Esophagus muscularis mucosa (tissue), 4 donors: ENCODE measurements at regions not wholly inside any gene's neighbourhood (a gene's known extent, or its start where the extent isn't known, plus 50 kb on each side); places are given as distances from the start of the nearest gene placed in this dataset.

Experiments
- DNase-seq: peaks from one replicate; pipeline ENCODE4 v3.0.0-alpha.2; 2017; ENCODE audit errors: extremely low spot score
- H3K27ac ChIP-seq, 4 donors: fragments of 200-600 bp; sonication (generic); replicated peaks in 1 of 4; 1 replicate in 3 of 4; 2 replicates in 1 of 4; pipeline ENCODE4 v1.5.1; 2016 to 2019; ENCODE audit warnings: mild to moderate bottlenecking in 1 of 4
- H3K27me3 ChIP-seq, 4 donors: fragments of 200-600 bp; sonication (generic); one replicate each; pipeline versions ENCODE4 v1.5.1 to v1.6.0; 2016 to 2019
- H3K36me3 ChIP-seq, 4 donors: fragments of 200-600 bp; sonication (generic); one replicate each; pipeline ENCODE4 v1.5.1; 2016 to 2019
- H3K4me1 ChIP-seq, 4 donors: fragments of 200-600 bp; sonication (generic); one replicate each; pipeline ENCODE4 v1.5.1; 2016 to 2019
- H3K4me3 ChIP-seq, 4 donors: fragments of 200-600 bp; sonication (generic); 1 replicate in 2 of 4; 2 replicates in 2 of 4; pipeline ENCODE4 v1.5.1; 2016 to 2019; ENCODE audit warnings: mild to moderate bottlenecking in 4 of 4, moderate library complexity in 1 of 4
- H3K9me3 ChIP-seq, 4 donors: fragments of 200-600 bp; sonication (generic); 1 replicate in 3 of 4; 2 replicates in 1 of 4; pipeline ENCODE4 v1.5.1; 2016 to 2019
- EP300 ChIP-seq: sonication (generic); formaldehyde crosslinking; IDR thresholded peaks from one replicate; pipeline ENCODE4 v1.6.1; 2017; ENCODE audit warnings: antibody characterized with exemption
- POLR2A ChIP-seq: fragments of 450-650 bp; IDR thresholded peaks from one replicate; pipeline ENCODE4 v1.6.1; 2017; ENCODE audit warnings: antibody characterized with exemption, moderate library complexity, mild to moderate bottlenecking, low read depth
- POLR2AphosphoS5 ChIP-seq, 2 donors: sonication (generic); formaldehyde crosslinking; IDR thresholded peaks; one replicate each; pipeline ENCODE4 v1.6.1; 2017; ENCODE audit warnings: antibody characterized with exemption in 2 of 2
- WGBS: methylation state at CpG from one replicate; pipeline ENCODE4 v1.1.5; 2018; 5-methylcytosine and 5-hydroxymethylcytosine counted together
- intact Hi-C: fragments of 100-400 bp; cut with DNase I; formaldehyde crosslinking; loops from one replicate; pipeline ENCODE4 v1.15.1; 2023
- small RNA-seq, 3 donors: library from RNA; depleted of rRNA; stranded (forward); fragments of <200 nt; gene quantifications; one replicate each; pipeline ENCODE3, GENCODE V24; 2016
- TF ChIP-seq, protein P1 (sequence below), 3 experiments: fragments of 200-600 bp in 2 of 3; fragments of 450-650 bp in 1 of 3; sonication (generic) in 2 of 3; IDR thresholded peaks; one replicate each; pipeline ENCODE4 v1.5.1; 2017 to 2019; ENCODE audit warnings: antibody characterized with exemption in 3 of 3, mild to moderate bottlenecking in 2 of 3, moderate library complexity in 1 of 3

DNA sequence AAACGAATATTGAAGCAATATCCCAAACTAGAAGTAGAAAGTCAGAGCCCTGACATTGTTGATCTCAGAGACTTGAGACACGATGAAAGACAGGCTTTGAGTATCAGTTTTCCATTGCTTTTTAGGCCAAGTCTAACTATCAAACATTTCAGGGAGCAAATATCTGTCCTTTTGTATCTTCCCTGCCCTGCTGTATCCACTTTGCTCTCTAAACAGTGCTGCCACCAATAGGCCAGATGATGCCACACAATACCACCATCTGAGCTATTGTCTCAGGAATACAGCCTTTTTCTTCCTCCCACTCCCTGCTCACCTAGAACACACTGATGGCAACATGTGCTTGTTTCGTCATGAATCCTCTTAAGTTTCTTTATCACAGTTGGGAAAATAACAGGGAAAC is 62.6 kb upstream of the SPAG17 start:
- H3K27ac ChIP-seq: no peak overlapping the region
- H3K36me3 ChIP-seq: no peaks in the 10 kb centered on the region
- H3K9me3 ChIP-seq: no peaks in the 10 kb centered on the region
- H3K4me3 ChIP-seq: no peak overlapping the region
- 75% methylated on average over 3 of the region's 3 CpGs for WGBS
- intact Hi-C loops: no loop called here
- TF ChIP-seq, protein P1, sequence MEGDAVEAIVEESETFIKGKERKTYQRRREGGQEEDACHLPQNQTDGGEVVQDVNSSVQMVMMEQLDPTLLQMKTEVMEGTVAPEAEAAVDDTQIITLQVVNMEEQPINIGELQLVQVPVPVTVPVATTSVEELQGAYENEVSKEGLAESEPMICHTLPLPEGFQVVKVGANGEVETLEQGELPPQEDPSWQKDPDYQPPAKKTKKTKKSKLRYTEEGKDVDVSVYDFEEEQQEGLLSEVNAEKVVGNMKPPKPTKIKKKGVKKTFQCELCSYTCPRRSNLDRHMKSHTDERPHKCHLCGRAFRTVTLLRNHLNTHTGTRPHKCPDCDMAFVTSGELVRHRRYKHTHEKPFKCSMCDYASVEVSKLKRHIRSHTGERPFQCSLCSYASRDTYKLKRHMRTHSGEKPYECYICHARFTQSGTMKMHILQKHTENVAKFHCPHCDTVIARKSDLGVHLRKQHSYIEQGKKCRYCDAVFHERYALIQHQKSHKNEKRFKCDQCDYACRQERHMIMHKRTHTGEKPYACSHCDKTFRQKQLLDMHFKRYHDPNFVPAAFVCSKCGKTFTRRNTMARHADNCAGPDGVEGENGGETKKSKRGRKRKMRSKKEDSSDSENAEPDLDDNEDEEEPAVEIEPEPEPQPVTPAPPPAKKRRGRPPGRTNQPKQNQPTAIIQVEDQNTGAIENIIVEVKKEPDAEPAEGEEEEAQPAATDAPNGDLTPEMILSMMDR (IDR thresholded peaks at IDR 0.05): no peak
- TF ChIP-seq EP300: no peak
- no peak for TF ChIP-seq POLR2A
- TF ChIP-seq POLR2AphosphoS5 (IDR thresholded peaks at IDR 0.05): no peak
- H3K4me1 ChIP-seq: no peaks in the 10 kb centered on the region
- no peak for DNase-seq
- no peaks in the 10 kb centered on the region for H3K27me3 ChIP-seq

DNA sequence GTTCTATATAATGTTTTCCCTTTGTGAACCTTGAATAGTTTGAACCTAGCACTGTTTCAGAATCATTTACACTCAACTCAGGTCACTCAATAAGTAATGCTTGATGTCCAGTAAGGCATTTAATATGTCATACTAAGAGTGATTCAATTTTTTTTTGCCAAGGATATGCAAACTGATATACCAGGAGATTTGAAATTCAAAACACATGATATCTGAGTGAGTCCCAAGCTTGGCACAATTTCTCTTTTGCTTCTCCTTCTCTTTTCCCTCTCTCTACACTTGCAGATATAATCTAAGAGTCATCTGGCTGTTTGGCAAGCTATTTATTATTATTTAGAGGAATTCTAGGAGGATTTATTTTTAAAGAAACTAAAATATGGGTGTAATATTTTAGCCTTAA is 61.6 kb upstream of the SPAG17 start:
- TF ChIP-seq POLR2A (no peak), POLR2AphosphoS5 (IDR thresholded peaks at IDR 0.05) (no peak), EP300 (no peak)
- Histone ChIP-seq H3K4me1 (no peaks in the 10 kb centered on the region), H3K9me3 (no peaks in the 10 kb centered on the region), H3K36me3 (no peaks in the 10 kb centered on the region), H3K4me3 (no peak overlapping the region), H3K27me3 (no peaks in the 10 kb centered on the region), H3K27ac (no peak overlapping the region)
- DNase-seq: no peak
- intact Hi-C loops: no loop called here

DNA sequence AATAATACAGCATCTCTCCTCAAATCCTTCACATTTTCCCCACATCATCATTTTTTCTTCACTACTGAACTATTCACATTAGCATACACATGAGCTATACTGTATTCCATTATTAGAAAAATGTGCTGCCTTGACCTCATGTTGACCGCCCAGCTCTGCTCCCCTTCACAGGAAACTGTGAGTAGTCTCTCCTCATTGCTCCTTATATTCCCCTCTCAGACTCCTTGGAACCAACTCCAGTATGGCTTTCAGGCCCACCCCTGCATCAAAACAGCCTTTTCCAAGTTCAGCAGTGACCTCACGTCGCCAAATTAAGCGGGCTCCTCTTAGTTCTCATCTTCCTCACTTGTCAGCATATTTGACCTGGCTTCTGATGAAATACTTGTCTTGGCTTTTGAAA is 59.2 kb upstream of the SPAG17 start:
- WGBS: 62% methylated on average over 3 of the region's 4 CpGs
- DNase-seq: no peak
- H3K4me1 ChIP-seq: no peaks in the 10 kb centered on the region
- H3K27ac ChIP-seq: no peak overlapping the region
- H3K4me3 ChIP-seq: no peak overlapping the region
- no peaks in the 10 kb centered on the region for H3K9me3 ChIP-seq
- intact Hi-C loops: no loop called here
- TF ChIP-seq, protein P1 (IDR thresholded peaks at IDR 0.05): no peak
- TF ChIP-seq POLR2A (no peak), POLR2AphosphoS5 (IDR thresholded peaks at IDR 0.05) (no peak), EP300 (no peak)
- H3K27me3 ChIP-seq: no peaks in the 10 kb centered on the region
- H3K36me3 ChIP-seq: no peaks in the 10 kb centered on the region

DNA sequence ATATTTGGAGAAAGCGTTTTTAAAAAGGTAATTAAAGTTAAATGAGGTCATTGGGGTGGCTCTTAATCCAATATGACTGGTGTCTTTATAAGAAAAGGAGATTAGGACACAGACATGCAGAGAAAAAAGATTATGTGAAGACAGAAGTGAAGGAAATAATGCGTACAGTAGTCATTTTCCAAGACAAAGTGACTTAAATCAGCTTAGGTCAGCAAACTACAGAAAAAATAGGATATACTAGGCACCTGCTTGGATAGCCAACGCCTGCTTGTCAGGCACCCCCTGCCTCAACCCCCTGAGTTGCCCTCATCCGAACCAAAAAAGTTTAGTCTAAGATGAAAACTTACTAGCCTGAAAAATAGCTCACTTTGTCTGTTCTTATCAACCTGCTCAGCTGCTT is 58.2 kb upstream of the SPAG17 start:
- no peak for DNase-seq
- H3K4me1 ChIP-seq: no peaks in the 10 kb centered on the region
- WGBS: 76% methylated on average over 4 of the region's 4 CpGs
- H3K27me3 ChIP-seq: no peaks in the 10 kb centered on the region
- H3K36me3 ChIP-seq: no peaks in the 10 kb centered on the region
- TF ChIP-seq POLR2AphosphoS5 (IDR thresholded peaks at IDR 0.05): no peak
- TF ChIP-seq EP300: no peak
- TF ChIP-seq, protein P1 (IDR thresholded peaks at IDR 0.05): no peak
- TF ChIP-seq POLR2A: no peak
- no peak overlapping the region for H3K27ac ChIP-seq
- H3K4me3 ChIP-seq: no peak overlapping the region
- intact Hi-C loops: no loop called here
- H3K9me3 ChIP-seq: peaks cover 0 to 3% (median 0%) of the 10 kb centered on the region in 4 donors

Small RNA genes lying in the stretch of these regions (small RNA-seq; reads per million reads assigned to genes)
- gene RNA5SP56: 0 reads per million in 3 donors
